GM19397 (cell line): ENCODE measurements at regions not wholly inside any gene's neighbourhood (a gene's known extent, or its start where the extent isn't known, plus 50 kb on each side); places are given as distances from the start of the nearest gene placed in this dataset.

Source experiments
- ATAC-seq: cut with Tn5 transposase; IDR thresholded peaks from one replicate; pipeline ENCODE4 v1.9.1; 2021; ENCODE audit warnings: mild to moderate bottlenecking, moderate library complexity; ENCODE audit not compliant: unreplicated experiment

- no peak for ATAC-seq
These were observed 408.4 kb upstream of the SALL3 start for GRCh38 chr18:78571063-78571785.

DNA sequence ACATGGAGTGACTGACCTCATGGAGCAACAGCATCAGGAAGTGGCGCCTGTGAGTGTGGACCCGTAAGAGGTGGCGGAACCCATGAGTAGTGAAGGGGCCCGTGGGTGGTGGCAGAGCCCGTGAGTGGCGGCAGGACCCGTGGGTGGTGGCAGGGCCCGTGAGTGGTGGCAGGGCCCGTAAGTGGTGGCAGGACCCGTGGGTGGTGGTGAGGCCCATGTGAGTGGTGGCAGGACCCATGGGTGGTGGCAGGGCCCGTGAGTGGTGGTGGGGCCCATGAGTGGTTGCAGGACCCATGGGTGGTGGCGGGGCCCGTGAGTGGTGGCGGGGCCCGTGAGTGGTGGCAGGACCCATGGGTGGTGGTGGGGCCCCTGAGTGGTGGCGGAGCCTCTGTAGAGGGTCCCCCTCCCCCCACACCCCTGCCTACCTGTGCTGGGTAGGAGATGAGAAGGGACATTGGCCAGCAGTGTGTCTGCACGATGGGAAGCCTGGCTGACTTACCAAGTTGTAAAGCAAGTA is 407.7 kb upstream of the SALL3 start:
- no peak for ATAC-seq

- ATAC-seq = no peak
These were observed 405.8 kb upstream of the SALL3 start for GRCh38 chr18:78573773-78574172.

GRCh38 chr18:78576967-78577366 is 402.7 kb upstream of the SALL3 start:
- ATAC-seq = no peak

GRCh38 chr18:78579449-78579848 is 400.2 kb upstream of the SALL3 start:
- no peak for ATAC-seq

DNA sequence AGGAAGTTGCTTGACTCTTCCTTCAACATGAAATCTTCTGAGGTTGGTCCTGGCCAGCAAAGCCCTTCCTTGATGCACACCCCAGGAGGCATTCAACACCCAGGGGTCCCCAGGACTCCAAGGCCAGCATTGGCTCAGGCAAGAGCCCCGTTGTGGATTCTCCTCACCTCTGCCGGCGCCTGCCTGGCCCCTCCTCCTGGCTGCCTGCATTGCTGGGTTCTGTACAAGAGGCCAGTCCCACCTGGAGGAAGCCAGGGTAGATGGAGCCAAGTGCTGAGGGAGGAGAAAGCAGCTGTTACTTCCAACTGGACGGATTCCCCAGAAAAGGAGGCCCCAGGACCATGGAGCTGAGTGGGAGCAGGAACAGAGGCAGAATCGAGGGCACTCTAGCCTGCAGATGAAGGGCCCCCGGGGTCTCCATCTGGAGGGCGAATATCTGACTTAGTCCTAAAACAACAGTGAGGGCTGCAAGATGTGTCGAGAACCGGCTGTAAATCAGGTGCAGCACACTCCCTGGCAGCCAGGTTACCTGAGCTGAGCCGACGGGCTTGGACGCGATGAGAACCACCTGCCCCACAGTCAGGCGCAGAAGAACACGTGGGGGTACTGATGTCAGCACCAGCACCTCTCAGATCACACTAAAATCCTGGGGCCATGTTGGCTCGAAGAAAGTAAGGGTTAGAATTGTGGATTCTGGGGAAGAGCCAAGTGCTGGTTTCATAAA is 399.6 kb upstream of the SALL3 start:
- ATAC-seq = no peak

- ATAC-seq = no peak
These were observed 398.7 kb upstream of the SALL3 start for GRCh38 chr18:78580835-78581339.

DNA sequence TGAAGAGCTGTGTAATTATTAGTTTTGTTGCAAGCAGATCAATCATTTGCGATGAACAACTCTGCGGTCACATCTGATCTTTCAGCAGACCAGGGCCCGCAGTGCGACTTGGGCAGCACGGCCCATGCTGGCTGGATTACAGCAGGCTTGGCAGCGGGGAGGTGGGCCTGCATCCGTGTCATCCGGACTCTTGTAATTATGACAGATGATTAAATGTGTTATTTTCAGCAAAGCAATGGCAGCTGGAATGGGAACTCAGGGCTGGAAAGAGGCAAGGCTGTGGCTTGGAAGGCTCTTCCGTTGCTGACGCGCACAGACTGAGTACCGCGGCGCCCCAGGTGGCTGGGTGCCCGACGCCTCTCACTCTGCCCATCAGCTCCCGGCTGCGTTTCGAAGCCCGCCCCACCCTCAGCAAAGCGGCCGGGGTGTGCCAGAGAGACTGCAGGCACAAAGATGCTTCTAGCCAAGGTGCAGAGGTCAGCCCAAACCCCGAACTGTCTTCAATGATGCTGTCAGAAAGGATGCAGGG is 397.4 kb upstream of the SALL3 start:
- ATAC-seq = no peak

DNA sequence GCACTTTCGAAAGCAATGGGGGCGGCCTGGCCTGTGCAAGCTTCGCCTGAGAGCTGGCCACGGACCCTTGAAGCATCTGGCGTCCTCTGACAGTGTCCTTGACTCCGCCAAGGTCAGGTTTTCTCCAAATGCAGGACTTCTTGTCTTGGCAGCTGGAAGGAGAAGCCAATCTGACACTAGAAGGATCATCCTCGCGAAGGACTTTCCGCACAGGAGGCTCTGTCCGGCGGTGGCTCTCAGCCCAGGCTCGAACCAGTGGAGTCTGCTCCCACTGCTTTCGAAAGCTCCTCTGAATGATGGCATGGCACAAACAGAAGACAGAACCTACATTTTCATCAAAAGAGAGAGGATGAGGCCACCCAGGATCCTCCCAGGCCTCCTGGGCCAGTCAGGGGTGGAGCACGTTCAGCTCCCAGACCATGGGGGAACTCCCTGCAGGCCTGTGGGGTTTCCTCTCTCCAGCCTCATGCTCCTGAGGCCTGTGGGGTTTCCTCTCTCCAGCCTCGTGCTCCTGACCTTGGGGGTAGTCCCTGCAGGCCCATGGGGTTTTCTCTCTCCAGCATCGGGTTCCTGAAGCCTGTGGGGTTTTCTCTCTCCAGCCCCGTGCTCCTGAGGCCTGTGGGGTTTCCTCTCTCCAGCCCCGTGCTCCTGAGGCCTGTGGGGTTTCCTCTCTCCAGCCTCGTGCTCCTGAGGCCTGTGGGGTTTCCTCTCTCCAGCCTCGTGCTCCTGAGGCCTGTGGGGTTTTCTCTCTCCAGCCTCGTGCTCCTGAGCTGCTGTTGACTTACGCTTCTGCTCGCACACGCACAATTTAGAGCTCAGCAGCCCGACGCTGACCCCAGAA is 396.5 kb upstream of the SALL3 start:
- ATAC-seq = no peak

GRCh38 chr18:78583739-78584458 is 395.7 kb upstream of the SALL3 start:
- no peak for ATAC-seq

DNA sequence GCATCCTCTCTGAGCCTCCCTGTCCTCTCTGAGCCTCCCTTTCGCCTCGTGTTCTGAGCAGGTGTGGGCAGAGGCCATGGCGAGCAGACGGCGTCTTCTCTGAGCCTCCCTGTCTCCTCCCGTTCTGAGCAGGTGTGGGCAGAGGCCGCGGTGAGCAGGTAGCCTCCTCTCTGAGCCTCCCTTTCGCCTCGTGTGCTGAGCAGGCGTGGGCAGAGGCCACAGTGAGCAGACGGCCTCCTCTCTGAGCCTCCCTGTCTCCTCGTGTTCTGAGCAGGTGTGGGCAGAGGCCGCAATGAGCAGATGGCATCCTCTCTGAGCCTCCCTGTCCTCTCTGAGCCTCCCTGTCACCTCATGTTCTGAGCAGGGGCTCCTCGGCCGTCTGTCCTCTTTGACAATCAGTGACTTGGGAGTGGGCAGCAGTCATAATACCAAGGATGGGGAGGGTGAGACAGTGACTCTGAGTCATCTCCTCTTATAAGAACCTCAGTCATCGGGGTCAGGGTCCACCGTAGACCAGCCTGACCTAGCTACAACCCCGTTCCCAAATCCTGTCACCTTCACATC is 395.1 kb upstream of the SALL3 start:
- ATAC-seq = no peak

GRCh38 chr18:78586586-78586985 is 393.0 kb upstream of the SALL3 start:
- ATAC-seq = no peak

- ATAC-seq = no peak
These were observed 392.5 kb upstream of the SALL3 start for GRCh38 chr18:78587096-78587495.

- ATAC-seq = no peak
These were observed 391.7 kb upstream of the SALL3 start for GRCh38 chr18:78587626-78588600.

DNA sequence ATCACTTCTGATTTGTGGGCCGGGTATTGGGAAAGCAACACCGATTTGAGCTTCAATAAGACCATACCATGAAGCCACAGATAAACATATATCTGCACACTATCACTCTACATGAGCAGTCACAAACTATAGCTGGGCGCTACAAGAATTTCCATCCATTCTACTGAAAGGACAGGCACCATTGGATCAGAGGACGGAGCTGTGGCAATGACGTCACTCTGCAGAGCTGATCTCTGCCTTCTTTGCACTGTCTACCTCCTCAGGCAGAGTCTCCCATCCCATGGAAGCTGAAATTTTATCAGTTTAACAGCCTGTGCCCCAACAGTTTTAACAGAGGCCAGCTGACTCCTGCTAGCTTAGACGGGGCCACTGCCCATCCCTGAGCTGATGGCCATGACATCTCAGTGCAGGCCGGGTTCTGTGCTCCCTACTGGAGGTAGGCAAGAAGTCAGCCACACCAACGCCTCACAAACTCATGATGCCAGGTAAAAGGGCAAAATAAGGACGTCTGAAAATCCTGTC is 389.6 kb upstream of the SALL3 start:
- ATAC-seq = no peak

DNA sequence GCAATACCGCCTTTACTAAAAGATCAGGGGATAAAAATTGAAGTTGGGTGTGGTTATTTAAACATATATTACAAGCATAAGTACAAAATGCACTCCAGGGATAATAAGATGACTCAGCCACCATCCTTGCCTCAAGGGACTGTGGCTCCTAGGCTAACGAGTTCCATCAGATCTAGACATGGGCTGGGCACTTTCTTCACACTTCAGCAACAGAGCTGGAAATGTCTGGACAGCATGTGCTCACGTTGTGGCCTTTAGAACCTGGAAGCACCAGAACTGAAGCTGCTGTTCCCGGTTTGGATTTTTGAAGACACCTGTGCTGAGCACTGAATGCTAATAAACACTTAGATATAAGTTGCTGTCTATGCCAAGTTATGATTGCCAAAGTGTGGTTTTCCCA is 384.2 kb upstream of the SALL3 start:
- ATAC-seq = no peak

- no peak for ATAC-seq
These were observed 383.6 kb upstream of the SALL3 start for GRCh38 chr18:78595924-78596573.

- ATAC-seq = no peak
These were observed 382.7 kb upstream of the SALL3 start for GRCh38 chr18:78596794-78597345.
